Panc1 (cell line): ENCODE measurements at regions not wholly inside any gene's neighbourhood (a gene's known extent, or its start where the extent isn't known, plus 50 kb on each side); places are given as distances from the start of the nearest gene placed in this dataset.

Source experiments
- CTCF ChIP-seq: fragments of 450-650 bp; IDR thresholded peaks from 2 replicates; pipeline ENCODE4 v1.5.1; 2017; ENCODE audit warnings: mild to moderate bottlenecking
- POLR2AphosphoS5 ChIP-seq: IDR thresholded peaks from 2 replicates; pipeline ENCODE4 v1.6.1; 2012; ENCODE audit warnings: mild to moderate bottlenecking, low read depth, low read length, moderate library complexity

GRCh38 chr10:133017203-133017601, 70.5 kb upstream of the ADGRA1 start:
- no peak for TF ChIP-seq CTCF
- TF ChIP-seq POLR2AphosphoS5 = no peak
